ENCODE measurements at regions not wholly inside any gene's neighbourhood (a gene's known extent, or its start where the extent isn't known, plus 50 kb on each side); places are given as distances from the start of the nearest gene placed in this dataset.

DNA sequence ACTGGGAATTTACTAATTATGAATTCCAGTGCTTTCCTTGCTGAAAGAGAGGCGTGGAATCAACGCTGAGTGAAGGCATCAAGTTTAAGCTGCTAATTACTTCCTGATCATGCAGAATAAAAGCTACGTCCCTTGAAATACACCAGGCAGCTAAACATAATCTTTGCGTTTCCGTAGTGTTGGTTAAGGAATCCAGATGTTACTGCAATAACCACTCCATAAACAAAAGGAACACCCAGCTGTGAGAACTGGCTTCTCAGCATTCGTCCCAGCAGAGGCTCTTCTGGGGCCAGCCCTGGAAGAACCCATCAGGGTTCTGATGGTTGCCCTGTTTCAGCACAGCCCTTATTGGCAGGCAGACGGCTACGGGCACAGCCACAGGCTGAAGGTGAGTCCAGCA lies 111.4 kb downstream of the CDH26 start:
- H3K79me2 ChIP-seq (ENCODE audit: low read length) = no peaks in the 10 kb centered on the region
- no peaks in the 10 kb centered on the region for H4K20me1 ChIP-seq (ENCODE audit: insufficient read depth, low read length)
- no peak overlapping the region for H3K27ac ChIP-seq (ENCODE audit: low read length)
- H3K4me2 ChIP-seq (ENCODE audit: low read depth, low read length) = no peak overlapping the region
- no peak overlapping the region for H3K4me3 ChIP-seq (ENCODE audit: low read length)
- no peaks in the 10 kb centered on the region for H3K9me2 ChIP-seq (replicated peaks; ENCODE audit: insufficient read depth, low read length)
- H3K9me3 ChIP-seq (replicated peaks; ENCODE audit: insufficient read depth, low read length) = no peaks in the 10 kb centered on the region
- no peaks in the 10 kb centered on the region for H3K36me3 ChIP-seq (replicated peaks; ENCODE audit: insufficient read depth, low read length)
- no peaks in the 10 kb centered on the region for H3K4me1 ChIP-seq (ENCODE audit: low read length)
- no peak overlapping the region for H2AFZ ChIP-seq (ENCODE audit: low read length)
- no peaks in the 10 kb centered on the region for H3F3A ChIP-seq (ENCODE audit: insufficient read depth, low read length)
- no peak for DNase-seq
- TF ChIP-seq, protein P1, sequence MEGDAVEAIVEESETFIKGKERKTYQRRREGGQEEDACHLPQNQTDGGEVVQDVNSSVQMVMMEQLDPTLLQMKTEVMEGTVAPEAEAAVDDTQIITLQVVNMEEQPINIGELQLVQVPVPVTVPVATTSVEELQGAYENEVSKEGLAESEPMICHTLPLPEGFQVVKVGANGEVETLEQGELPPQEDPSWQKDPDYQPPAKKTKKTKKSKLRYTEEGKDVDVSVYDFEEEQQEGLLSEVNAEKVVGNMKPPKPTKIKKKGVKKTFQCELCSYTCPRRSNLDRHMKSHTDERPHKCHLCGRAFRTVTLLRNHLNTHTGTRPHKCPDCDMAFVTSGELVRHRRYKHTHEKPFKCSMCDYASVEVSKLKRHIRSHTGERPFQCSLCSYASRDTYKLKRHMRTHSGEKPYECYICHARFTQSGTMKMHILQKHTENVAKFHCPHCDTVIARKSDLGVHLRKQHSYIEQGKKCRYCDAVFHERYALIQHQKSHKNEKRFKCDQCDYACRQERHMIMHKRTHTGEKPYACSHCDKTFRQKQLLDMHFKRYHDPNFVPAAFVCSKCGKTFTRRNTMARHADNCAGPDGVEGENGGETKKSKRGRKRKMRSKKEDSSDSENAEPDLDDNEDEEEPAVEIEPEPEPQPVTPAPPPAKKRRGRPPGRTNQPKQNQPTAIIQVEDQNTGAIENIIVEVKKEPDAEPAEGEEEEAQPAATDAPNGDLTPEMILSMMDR (IDR thresholded peaks at IDR 0.05; ENCODE audit: low read length) = no peak
- no peak for TF ChIP-seq EZH2 (optimal IDR thresholded peaks at IDR 0.05; ENCODE audit: low read depth, low read length)
- TF ChIP-seq EZH2phosphoT487 (IDR thresholded peaks at IDR 0.05; ENCODE audit: low read length) = no peak
- H3K27me3 ChIP-seq (replicated peaks; ENCODE audit: insufficient read depth, low read length) = no peaks in the 10 kb centered on the region
- no peak overlapping the region for H3K9ac ChIP-seq (ENCODE audit: low read length)

DNA sequence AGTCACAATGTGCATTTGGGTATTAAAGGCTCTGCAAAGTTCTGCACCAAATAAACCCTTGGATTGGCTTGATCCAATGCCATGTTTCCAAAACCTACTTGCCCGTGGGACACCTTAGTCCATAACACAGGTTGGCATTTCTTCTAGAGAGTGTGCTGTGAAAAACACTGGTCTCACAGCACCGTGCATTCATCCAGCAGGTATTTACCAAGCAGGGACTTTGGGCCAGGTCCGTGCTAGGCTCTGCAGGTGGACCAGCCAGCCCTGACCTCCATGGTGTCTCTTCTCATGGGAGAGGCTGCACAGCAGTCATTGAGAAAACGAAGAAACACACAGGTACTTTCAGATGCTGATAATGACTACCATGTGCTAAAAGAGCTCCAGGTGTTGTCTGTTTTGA lies 112.6 kb downstream of the CDH26 start:
- Histone ChIP-seq H2AFZ (ENCODE audit: low read length) (no peak overlapping the region), H3K36me3 (replicated peaks; ENCODE audit: insufficient read depth, low read length) (no peaks in the 10 kb centered on the region), H3K4me2 (ENCODE audit: low read depth, low read length) (no peak overlapping the region), H4K20me1 (ENCODE audit: insufficient read depth, low read length) (no peaks in the 10 kb centered on the region), H3K9ac (ENCODE audit: low read length) (no peak overlapping the region), H3K79me2 (ENCODE audit: low read length) (no peaks in the 10 kb centered on the region), H3K4me3 (ENCODE audit: low read length) (no peak overlapping the region), H3F3A (ENCODE audit: insufficient read depth, low read length) (no peaks in the 10 kb centered on the region), H3K4me1 (ENCODE audit: low read length) (no peaks in the 10 kb centered on the region), H3K9me3 (replicated peaks; ENCODE audit: insufficient read depth, low read length) (no peaks in the 10 kb centered on the region), H3K27me3 (replicated peaks; ENCODE audit: insufficient read depth, low read length) (no peaks in the 10 kb centered on the region), H3K9me2 (replicated peaks; ENCODE audit: insufficient read depth, low read length) (no peaks in the 10 kb centered on the region), H3K27ac (ENCODE audit: low read length) (no peak overlapping the region)
- no peak for DNase-seq
- TF ChIP-seq, protein P1 (IDR thresholded peaks at IDR 0.05; ENCODE audit: low read length) = no peak
- TF ChIP-seq EZH2phosphoT487 (IDR thresholded peaks at IDR 0.05; ENCODE audit: low read length) = no peak
- no peak for TF ChIP-seq EZH2 (optimal IDR thresholded peaks at IDR 0.05; ENCODE audit: low read depth, low read length)

DNA sequence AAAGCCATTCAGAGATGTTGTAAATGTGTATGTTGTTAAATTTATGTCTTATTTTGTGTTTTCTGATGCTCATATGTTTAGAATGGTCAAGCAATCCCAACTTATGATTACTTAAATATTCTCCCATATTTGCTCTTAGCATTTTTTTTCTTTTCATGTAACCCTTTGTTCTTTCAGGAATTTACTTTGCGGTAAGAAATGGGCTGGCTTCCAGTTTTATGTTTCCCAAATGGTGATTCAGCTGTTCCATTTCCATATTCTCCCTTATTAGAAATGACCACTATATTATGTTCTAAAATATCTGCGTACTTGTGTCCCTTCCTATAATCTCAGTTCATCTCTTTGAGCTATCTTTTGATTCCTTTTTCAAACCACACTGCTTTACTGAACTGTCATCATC lies 113.7 kb downstream of the CDH26 start:
- no peak for DNase-seq
- Histone ChIP-seq H3K79me2 (ENCODE audit: low read length) (no peaks in the 10 kb centered on the region), H4K20me1 (ENCODE audit: insufficient read depth, low read length) (no peaks in the 10 kb centered on the region)

More for the DNA sequence above, 113.7 kb downstream of the CDH26 start:
- H3F3A ChIP-seq (ENCODE audit: insufficient read depth, low read length) = no peaks in the 10 kb centered on the region
- no peak overlapping the region for H2AFZ ChIP-seq (ENCODE audit: low read length)
- H3K9ac ChIP-seq (ENCODE audit: low read length) = no peak overlapping the region
- H3K4me2 ChIP-seq (ENCODE audit: low read depth, low read length) = no peak overlapping the region
- no peaks in the 10 kb centered on the region for H3K27me3 ChIP-seq (replicated peaks; ENCODE audit: insufficient read depth, low read length)
- no peaks in the 10 kb centered on the region for H3K9me3 ChIP-seq (replicated peaks; ENCODE audit: insufficient read depth, low read length)
- H3K27ac ChIP-seq (ENCODE audit: low read length) = no peak overlapping the region
- no peak overlapping the region for H3K4me3 ChIP-seq (ENCODE audit: low read length)
- no peaks in the 10 kb centered on the region for H3K9me2 ChIP-seq (replicated peaks; ENCODE audit: insufficient read depth, low read length)
- TF ChIP-seq EZH2 (optimal IDR thresholded peaks at IDR 0.05; ENCODE audit: low read depth, low read length) (no peak), EZH2phosphoT487 (IDR thresholded peaks at IDR 0.05; ENCODE audit: low read length) (no peak)
- TF ChIP-seq, protein P1 (IDR thresholded peaks at IDR 0.05; ENCODE audit: low read length) = no peak
- H3K4me1 ChIP-seq (ENCODE audit: low read length) = no peaks in the 10 kb centered on the region
- no peaks in the 10 kb centered on the region for H3K36me3 ChIP-seq (replicated peaks; ENCODE audit: insufficient read depth, low read length)
